H1 (cell line): ENCODE measurements at regions not wholly inside any gene's neighbourhood (a gene's known extent, or its start where the extent isn't known, plus 50 kb on each side); places are given as distances from the start of the nearest gene placed in this dataset.

Source experiments
- CEBPB ChIP-seq: IDR thresholded peaks from 2 replicates; pipeline ENCODE4 v1.6.1; 2012; ENCODE audit warnings: low read depth, low read length
- CHD7 ChIP-seq: fragments of 300-600 bp; sonication (generic); IDR thresholded peaks from 2 replicates; pipeline ENCODE4 v1.7.1; 2012; ENCODE audit warnings: low read length, moderate library complexity, mild to moderate bottlenecking, inconsistent platforms; ENCODE audit not compliant: insufficient replicate concordance
- CTBP2 ChIP-seq: IDR thresholded peaks from 2 replicates; pipeline ENCODE4 v1.7.0; 2011; ENCODE audit warnings: borderline replicate concordance, mild to moderate bottlenecking, moderate library complexity, mixed read lengths, low read length; ENCODE audit not compliant: insufficient read depth, insufficient read length
- CTCF ChIP-seq, 3 experiments: IDR thresholded peaks; 1 replicate in 2 of 3; 2 replicates in 1 of 3; pipeline versions ENCODE4 v1.5.1 to v1.6.1; 2011; ENCODE audit warnings: low read length in 3 of 3, mild to moderate bottlenecking in 3 of 3, inconsistent platforms in 2 of 3, low read depth in 1 of 3, moderate library complexity in 1 of 3; ENCODE audit not compliant: insufficient read depth in 1 of 3; ENCODE audit errors: control extremely low read depth in 1 of 3
- KDM1A ChIP-seq: fragments of 200-600, 300-600 bp; sonication (generic); IDR thresholded peaks from 2 replicates; pipeline ENCODE4 v1.7.1; 2016; ENCODE audit warnings: mild to moderate bottlenecking, low read length, borderline replicate concordance
- RAD21 ChIP-seq, 2 experiments: IDR thresholded peaks in 1 of 2; conservative IDR thresholded peaks in 1 of 2; 2 replicates each; pipeline ENCODE4 v1.6.1; 2011; ENCODE audit warnings: low read depth in 2 of 2, low read length in 2 of 2, improper control_type of control experiment in 1 of 2, inconsistent platforms in 1 of 2, mild to moderate bottlenecking in 1 of 2, moderate library complexity in 1 of 2
- SIN3A ChIP-seq, 2 experiments: IDR thresholded peaks in 1 of 2; conservative IDR thresholded peaks in 1 of 2; 2 replicates each; pipeline ENCODE4 v1.6.1; 2011 to 2012; ENCODE audit warnings: low read length in 2 of 2, improper control_type of control experiment in 1 of 2, low read depth in 1 of 2, mild to moderate bottlenecking in 1 of 2
- SP1 ChIP-seq: IDR thresholded peaks from 2 replicates; pipeline ENCODE4 v1.6.1; 2011; ENCODE audit warnings: low read depth, low read length

- TF ChIP-seq CHD7: no peak
- TF ChIP-seq CTBP2: no peak
- TF ChIP-seq RAD21 (IDR thresholded peaks at IDR 0.05 in 1 of 2, conservative IDR thresholded peaks at IDR 0.05 in 1 of 2; ENCODE audit: low read depth in 2 of 2, low read length in 2 of 2): peak in 1 of 2 experiments; percentile 50; a peak in 3 of 4 replicates
- peak in 2 of 3 experiments; percentile 26 to 44; a peak in 2 of 4 replicates for TF ChIP-seq CTCF (IDR thresholded peaks at IDR 0.05; ENCODE audit: control extremely low read depth in 1 of 3, insufficient read depth in 1 of 3, low read depth in 1 of 3, low read length in 3 of 3)
- no peak for TF ChIP-seq CEBPB
- no peak for TF ChIP-seq SP1
- no peak for TF ChIP-seq SIN3A (conservative IDR thresholded peaks at IDR 0.05 in 1 of 2, IDR thresholded peaks at IDR 0.05 in 1 of 2; ENCODE audit: low read depth in 1 of 2, low read length in 2 of 2)
- TF ChIP-seq KDM1A: no peak
- TF ChIP-seq, all 59 proteins: peak for 2
Observed at GRCh38 chr18:73136134-73136533, 268.3 kb upstream of the NETO1 start (continued).
